ENCODE measurements at regions not wholly inside any gene's neighbourhood (a gene's known extent, or its start where the extent isn't known, plus 50 kb on each side); places are given as distances from the start of the nearest gene placed in this dataset.

DNA sequence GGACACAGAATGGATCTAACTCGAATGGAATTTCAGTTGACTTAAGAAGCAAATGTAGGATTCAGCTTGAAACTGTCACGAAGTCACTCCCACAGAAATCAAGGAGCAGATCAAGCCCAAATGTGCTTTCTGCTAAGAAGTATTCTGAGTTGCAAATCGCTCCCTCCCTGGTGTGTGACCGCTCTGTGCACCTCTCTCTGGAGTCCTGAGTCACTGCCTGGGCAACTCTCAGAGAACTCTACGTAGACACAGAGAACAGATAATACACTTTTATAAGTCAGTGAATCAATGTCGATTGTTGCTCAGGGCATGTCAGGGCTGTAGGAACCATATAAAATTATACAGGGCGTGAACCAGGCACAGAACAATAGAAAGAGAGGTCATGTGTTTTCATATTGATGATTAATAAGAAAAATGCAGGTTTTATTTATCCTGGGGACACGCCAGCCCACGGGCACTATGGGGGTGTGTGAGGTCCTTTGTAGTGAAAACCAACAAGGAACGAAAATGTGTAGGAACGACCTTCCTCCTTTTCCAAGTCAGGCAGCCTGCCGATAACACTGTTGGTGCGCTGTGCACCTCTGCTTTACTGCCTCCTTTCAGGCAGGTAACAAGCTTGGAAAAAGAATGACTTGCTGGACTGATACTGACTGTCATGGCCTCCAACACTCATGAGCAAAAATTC lies 248.1 kb upstream of the FOXQ1 start:
- no peak for TF ChIP-seq CTCF (IDR thresholded peaks at IDR 0.05)
- no peak for TF ChIP-seq POLR2A (IDR thresholded peaks at IDR 0.05)
- no peak for TF ChIP-seq EP300 (IDR thresholded peaks at IDR 0.05)

Measured in ovary (tissue), 3 donors.